Stimulated activated CD8-positive, alpha-beta memory T cell treated with anti-CD3 and anti-CD28 coated beads, Interleukin-15, amount 100 ng/mL, for 1 hour (primary cell): ENCODE measurements at regions not wholly inside any gene's neighbourhood (a gene's known extent, or its start where the extent isn't known, plus 50 kb on each side); places are given as distances from the start of the nearest gene placed in this dataset.
A peak's percentile ranks its signal among the peaks of the same experiment; 100 is the strongest.

ENCODE experiments used
- DNase-seq: peaks from one replicate; pipeline ENCODE4 v3.0.0-alpha.2; 2020; ENCODE audit warnings: low read depth

DNA sequence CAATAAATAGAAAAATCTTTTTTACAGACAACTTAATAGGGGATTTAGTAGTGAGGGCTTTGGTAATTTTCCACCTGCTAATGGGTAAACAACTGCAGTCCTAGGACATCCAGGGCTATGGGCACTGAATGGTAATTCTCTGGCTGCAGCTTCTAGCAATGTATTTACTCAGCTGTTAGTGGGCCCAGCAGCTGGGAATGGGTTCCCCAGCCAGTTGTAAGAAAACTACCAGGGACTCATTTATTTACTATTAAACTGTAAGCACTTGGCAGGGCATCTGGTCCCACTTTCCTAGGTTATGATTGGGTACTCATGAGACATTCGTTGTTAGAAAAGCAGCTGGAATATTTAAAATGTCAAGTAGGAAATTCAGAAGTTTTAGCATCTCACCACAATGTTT is 363.8 kb upstream of the TRIB2 start:
- DNase-seq: no peak

DNA sequence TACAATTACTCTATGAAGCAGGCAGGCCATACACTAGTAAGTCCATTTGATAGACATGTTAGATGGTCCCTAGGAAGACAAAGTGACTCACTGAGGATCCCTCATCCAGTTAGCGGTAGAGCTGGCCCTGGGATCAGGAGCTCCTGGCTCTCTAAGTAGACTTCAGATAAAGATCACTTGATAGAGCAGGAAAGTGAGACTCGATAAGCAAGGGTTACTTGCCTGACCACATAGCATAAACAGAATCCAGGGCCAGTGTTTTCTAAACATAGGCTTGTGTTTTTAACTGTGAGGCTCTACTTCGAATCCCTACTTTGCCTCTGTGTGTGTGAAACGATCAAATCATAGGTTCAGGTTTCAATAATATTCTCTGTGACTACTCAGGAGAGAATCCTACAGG is 355.2 kb upstream of the TRIB2 start:
- DNase-seq: no peak

DNA sequence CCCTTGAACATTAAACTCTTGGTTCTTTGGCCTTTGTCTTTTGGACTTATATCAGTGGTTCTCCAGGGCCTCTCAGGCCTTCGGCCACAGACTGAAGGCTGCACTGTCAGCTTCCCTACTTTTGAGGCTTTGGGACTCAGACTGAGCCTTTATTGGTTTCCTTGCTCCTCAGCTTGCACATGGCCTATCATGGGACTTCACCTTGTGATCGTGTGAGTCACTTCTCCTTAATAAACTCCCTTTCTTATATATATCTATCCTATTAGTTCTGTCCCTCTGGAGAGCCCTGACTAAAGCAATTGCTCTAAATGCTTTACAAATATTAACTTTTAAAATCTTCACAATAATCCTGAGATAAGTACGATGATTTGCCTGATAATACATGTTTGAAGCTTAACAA is 353.6 kb upstream of the TRIB2 start:
- DNase-seq: no peak

GRCh38 chr2:12363569-12363968 is 353.2 kb upstream of the TRIB2 start:
- DNase-seq: no peak

- DNase-seq: no peak
Measured at GRCh38 chr2:12369566-12369965, 347.2 kb upstream of the TRIB2 start.

- no peak for DNase-seq
Measured at GRCh38 chr2:12376025-12376424, 340.7 kb upstream of the TRIB2 start.

DNA sequence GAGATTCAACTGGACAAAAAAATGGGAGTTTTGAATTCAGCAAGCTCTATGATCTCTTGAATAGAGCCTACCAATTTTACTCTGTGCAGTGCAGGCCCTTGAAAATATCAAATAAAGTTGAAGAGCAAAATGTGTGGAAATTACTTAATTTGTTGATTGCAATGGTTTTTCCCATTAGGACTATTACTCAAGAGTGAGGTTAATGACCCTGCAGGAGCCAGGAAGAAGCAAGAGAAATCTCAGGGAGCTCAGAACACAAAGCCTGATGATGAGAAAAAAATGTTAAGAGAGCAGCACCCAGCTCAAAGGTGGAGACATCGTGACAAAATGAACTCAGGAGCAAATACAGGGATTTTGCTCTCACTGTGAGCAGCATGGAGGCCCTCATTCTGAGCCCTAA is 337.6 kb upstream of the TRIB2 start:
- no peak for DNase-seq

DNA sequence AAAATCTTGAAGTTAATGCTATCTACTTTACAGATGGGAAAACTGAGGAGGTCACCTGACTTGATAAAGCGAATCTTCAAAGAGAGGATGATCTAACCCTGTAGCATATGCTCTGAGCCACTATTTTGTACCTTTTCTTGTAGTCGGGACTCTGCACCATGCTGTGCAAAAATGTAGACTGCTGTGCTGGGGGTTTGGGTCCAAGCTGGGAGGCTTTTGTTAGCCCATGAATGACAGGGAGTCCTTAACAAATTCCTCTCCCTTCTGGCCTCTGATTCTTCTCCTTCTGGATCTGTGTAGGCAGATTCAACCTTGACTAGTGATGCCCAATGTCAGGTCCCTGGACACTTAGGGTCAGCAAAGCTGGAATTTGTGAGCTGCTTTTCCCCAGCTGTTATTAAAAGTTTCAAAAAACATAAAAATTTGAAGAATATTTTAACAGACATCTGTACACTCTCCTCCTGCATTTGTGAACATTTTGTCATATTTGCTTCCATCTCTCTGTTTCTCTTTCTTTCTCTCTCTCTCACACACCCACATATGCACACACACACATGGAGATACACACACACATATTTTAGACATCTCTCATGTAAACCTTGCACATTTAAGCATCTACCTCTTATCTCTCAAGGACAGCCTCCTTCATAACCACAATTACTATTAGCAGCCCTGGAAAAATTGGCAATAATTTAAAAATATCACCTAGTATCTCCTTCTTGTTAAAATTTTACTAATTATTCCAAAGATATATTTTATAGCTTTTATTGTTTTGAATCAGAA is 335.0 kb upstream of the TRIB2 start:
- DNase-seq: no peak

- no peak for DNase-seq
Measured at GRCh38 chr2:12382366-12382765, 334.4 kb upstream of the TRIB2 start.

- no peak for DNase-seq
Measured at GRCh38 chr2:12389344-12390045, 327.2 kb upstream of the TRIB2 start.

- DNase-seq: no peak
Measured at GRCh38 chr2:12391116-12391515, 325.6 kb upstream of the TRIB2 start.

DNA sequence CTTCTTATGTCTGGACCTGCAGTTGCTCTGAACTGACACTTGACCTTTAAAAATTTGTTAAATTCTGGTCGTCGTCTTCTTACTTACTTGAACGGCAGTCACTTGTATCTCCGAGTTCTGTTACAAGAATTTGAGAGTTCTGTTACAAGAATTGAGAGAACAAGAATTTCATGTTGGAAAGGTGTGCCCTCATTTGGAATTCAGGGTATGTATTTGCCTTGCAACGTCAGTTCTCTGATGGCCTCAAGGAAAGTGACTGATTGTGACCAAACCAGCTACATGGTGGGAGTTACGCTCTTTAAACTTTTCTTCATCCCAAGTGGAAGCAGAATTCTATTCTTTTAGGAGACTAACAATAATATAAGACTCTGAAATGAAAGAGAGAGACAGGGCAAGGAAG is 320.0 kb upstream of the TRIB2 start:
- DNase-seq: no peak

DNA sequence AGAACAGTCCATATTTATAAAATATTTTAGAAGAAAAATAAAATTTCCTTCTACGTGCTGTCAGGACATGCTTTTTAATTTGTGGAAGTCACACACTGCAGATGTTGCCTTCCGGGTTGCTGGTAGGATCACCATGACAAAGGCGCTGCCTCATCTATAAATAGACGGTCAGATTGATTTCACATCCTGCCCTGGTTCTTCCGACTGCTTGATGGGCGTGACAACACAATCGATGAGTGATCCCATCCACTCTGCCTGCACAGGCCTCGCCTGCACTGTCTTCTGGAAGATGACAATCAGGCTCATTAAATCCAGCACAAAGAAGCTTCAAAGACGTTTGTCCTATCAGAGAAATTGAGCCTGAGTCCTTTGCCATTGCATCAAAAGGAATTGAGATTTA is 318.9 kb upstream of the TRIB2 start:
- DNase-seq: no peak

DNA sequence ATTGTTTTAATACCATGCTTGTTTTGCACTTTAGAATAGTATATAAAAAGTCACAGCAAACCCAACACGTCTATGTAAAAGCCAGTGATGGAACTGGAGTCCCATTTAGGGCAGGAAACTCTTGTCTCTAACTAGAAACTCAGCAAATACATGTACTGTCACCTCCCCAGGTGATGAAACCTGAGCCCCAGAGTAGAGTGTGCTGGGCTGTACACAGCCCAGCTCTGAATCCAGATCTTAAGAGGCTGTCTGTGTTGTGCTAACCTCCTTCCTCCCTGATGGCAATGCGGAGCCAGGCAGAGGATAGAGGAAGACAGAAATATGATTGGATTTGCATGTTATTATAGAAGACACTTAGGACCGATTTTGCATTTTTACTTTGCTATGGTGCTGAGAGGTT is 317.5 kb upstream of the TRIB2 start:
- DNase-seq: no peak

DNA sequence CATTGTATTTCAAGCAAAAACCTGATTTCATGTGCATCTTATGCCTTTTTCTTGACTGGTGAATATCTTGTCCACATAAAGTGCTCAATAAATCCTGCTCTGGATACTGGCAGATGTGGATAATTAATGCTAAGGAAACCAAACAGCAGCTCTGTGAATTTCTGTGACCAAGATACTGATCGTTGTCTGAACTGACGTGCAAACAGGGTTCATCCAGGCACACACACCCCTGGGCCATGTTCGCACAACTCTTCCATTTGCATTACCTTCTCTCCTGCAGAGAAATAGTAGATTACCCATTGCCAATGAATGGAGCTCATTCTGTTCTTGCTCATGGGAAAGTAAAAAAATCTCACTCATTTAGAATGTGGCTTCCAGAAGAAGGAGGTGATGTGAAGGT is 316.2 kb upstream of the TRIB2 start:
- no peak for DNase-seq

- DNase-seq: no peak
Measured at GRCh38 chr2:12402440-12403139, 314.1 kb upstream of the TRIB2 start.

- no peak for DNase-seq
Measured at GRCh38 chr2:12404497-12404896, 312.2 kb upstream of the TRIB2 start.

GRCh38 chr2:12407160-12407559 is 309.6 kb upstream of the TRIB2 start:
- no peak for DNase-seq

- DNase-seq: no peak
Measured at GRCh38 chr2:12412898-12413305, 303.8 kb upstream of the TRIB2 start.

- DNase-seq: no peak
Measured at GRCh38 chr2:12415536-12415935, 301.2 kb upstream of the TRIB2 start.

- DNase-seq: peak; percentile 40
Measured at GRCh38 chr2:12416600-12416999, 300.1 kb upstream of the TRIB2 start.

GRCh38 chr2:12417786-12418185 is 298.9 kb upstream of the TRIB2 start:
- DNase-seq: no peak

GRCh38 chr2:12419803-12420202 is 296.9 kb upstream of the TRIB2 start:
- DNase-seq: no peak
